HG02642 (cell line): ENCODE measurements at regions not wholly inside any gene's neighbourhood (a gene's known extent, or its start where the extent isn't known, plus 50 kb on each side); places are given as distances from the start of the nearest gene placed in this dataset.

Experiments
- ATAC-seq: cut with Tn5 transposase; IDR thresholded peaks from one replicate; pipeline ENCODE4 v1.9.1; 2021; ENCODE audit warnings: mild to moderate bottlenecking; ENCODE audit not compliant: unreplicated experiment, poor library complexity

DNA sequence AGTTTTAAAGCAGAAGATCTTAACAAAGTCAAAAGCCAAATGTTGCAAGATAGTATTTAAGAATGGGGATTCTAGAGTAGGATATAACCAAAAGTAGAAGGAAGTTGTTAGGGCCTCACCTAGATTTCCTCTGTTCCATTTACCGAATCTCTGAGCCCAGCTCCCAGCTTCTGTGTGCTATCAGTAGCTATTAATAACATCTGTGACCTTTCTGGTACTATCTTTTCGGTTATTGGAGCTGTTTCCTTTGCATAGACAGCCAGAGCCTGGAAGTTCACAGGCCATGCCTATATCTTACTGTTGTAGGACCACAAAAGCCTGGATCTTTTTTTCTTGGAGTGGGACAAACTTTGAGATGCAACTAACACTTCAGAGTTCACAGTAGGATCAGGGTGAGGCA is 244.2 kb downstream of the PPP1R2C start:
- no peak for ATAC-seq

DNA sequence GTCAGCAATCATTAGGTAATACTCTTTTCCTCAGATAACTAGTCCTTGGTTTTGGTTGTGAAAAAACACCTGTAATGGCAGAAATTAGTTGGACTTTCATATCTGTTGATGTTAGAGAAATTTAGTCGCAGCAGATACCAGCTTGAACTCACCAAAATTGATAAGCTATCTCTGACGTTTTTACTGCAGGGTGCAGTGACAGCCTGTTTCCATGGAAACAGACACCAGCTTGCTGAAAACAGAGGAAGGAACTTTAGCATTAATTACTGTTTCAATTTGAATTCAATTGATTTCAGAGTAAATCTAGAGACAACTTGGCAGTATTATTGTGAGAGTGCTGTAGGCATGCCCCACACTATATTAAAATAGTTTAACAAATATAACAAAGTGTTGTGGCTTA is 246.5 kb downstream of the PPP1R2C start:
- no peak for ATAC-seq

DNA sequence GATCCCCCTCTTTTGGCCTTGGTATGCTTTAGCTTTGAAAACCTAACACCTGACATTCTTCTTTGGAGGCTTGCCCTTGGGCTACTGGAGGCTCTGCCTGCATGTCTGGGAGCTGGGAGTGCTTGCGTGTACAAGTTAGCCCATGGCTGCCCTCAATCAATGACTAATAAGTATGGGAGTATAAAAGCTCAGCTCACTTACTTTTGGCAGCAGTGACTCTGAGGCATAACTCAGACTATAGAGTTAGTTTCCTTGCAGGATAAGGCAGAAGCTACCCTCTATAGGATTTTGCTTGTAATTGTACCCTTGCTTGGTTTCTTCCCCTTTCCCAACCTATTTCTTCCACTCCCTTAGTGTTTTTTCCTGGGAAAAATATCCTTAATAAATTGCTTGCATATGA is 247.9 kb downstream of the PPP1R2C start:
- ATAC-seq = no peak

DNA sequence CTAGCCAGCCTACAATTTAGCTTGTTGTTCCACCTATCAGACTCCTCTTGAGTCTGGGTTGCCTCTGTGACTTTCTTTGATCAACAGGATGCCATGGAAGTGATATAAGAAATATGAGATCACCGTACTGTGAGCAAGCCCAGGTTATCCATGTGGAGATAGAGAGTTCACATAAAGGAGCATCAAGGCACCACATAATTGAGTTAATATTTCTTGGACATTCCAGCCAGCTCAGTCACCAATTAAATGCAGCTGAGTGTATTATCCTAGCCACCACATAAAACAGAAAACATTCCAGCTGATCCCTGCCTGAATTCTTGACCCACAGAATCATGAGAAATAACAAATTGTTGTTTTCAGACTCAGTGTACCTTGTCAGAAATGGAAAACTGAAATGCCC is 253.6 kb downstream of the PPP1R2C start:
- ATAC-seq = no peak

DNA sequence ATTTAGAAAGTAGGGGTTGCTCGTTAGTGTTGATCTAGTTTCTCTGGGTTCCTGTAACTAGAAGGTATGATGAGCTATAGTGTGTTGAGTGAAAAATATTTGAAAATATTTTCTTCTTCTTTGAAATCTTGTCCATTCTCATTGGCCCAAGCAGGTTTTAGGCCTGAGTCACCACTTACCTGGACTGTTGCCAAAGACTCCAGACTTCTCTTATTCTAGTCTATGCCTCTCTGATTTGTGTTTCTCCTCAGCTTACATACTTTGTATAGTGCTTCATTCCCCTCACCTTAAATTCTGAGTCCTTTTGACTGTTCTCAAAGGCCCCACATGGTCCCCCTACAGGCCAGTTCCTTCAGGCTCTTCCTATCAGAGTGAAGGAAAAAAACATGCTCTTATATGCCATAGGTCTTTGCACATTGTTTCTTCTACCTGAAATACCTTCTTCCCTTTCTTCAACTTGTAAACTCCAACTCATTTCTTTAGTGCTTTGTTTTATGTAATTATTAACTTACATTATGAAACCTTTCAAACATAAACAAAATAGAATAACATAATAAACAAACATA is 258.2 kb downstream of the PPP1R2C start:
- ATAC-seq = no peak

DNA sequence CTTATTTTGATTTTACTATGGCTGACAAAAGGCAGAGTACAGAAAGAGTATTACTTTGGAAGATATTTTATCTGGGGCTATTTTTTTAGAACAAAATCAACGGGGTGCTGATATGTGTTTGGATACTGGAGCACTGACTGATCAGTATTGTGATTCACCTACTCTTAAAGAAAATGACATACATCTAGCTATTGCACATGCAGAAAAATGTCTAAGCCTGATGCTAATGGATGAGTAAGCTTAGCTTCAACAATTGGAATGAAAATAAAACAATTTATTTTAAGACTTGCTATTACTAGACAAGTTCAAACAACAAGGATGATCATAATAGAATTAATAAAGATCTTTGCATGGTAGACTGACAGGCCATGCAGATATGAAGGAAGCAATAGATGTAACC is 262.0 kb downstream of the PPP1R2C start:
- no peak for ATAC-seq

DNA sequence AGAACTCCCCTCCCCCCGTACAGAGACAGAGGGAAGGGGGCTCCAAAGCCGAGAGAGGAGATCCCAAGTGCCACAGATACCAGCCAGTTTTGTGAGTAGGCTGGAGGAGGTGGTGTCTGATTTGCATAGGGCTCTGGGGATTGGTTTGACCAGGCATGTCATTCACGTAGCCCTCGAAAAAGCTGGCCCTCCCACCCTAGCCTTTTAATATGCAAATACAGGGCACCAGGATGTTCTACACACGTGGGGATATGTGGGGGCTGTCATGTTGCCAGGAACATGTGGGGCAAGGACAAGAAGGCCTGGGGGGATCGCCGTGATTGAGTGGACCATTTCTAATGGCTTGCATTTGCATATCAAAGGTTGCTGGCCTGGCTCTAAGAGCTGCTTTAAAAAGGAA is 272.9 kb downstream of the PPP1R2C start:
- no peak for ATAC-seq

DNA sequence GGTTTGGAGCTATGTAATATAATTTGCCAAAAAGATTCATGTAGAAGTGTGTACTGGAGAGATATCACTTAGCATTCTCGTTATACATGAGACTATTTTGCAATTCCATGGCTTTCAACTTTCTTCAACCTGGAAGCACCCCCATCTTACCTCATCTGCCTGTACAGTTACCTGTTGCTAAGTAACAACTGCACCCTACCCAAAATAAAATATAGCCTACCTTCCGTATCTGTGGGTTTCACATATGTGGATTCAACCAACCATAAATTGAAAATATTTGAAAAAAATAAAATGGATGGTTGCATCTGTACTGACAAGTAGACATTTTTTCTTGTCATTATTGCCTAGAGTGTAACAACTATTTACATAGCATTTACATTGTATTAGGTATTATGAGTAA is 278.3 kb downstream of the PPP1R2C start:
- ATAC-seq = no peak

DNA sequence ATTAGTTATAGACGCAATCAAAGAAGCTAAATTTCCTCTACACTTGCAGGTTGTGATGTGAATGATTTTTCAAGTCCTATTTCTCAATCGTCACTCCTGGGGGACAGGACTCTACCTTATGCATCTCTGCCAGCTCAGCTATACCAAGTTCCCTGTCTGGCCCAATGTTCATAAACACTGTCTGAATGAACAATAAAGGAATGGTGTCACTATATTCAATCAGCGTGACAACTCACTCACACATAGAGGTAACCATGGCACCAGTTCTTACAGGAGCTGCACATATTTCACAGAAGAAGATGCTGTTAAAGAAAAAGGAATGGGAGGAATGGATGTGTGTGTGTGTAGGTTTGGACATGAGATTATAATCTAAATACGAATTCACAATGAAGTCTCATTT is 280.6 kb downstream of the PPP1R2C start:
- no peak for ATAC-seq

DNA sequence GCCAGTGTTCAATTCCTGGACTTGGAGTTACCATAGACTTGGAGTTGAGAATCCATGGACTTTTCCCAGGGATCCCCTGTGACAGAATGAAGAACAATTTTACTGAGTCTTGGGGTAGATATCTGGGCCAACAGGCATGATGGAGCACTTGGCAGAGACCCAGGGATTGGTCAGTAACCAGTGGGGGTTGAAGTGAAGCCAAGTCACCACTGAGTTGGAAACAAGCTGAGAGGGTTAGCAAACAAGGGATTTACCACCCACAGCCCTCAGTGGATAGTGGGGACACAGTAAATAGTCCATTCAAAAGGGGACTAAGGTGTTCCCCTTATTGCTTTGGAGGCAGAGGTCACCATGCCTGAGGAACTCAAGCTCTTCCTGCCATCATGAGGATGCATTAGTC is 281.7 kb downstream of the PPP1R2C start:
- no peak for ATAC-seq

DNA sequence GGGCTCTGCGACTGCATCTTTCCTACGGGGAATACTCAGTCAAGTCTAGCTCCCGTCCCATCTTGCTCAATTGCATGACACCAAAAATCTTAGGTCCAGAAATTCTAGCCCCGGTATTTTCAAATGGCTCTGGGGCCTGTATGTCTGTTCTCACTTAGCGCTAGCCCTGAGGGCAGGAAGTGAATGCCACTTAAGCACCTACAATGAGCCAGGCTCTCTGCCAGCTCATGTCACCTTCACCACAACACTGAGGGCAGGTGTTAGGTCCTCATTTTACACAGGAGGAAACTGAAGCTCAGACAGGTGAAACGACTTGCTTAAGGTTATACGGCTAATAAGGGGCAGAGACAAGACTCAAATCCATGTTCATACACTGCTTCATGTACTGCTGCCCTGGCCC is 282.8 kb downstream of the PPP1R2C start:
- ATAC-seq = no peak

DNA sequence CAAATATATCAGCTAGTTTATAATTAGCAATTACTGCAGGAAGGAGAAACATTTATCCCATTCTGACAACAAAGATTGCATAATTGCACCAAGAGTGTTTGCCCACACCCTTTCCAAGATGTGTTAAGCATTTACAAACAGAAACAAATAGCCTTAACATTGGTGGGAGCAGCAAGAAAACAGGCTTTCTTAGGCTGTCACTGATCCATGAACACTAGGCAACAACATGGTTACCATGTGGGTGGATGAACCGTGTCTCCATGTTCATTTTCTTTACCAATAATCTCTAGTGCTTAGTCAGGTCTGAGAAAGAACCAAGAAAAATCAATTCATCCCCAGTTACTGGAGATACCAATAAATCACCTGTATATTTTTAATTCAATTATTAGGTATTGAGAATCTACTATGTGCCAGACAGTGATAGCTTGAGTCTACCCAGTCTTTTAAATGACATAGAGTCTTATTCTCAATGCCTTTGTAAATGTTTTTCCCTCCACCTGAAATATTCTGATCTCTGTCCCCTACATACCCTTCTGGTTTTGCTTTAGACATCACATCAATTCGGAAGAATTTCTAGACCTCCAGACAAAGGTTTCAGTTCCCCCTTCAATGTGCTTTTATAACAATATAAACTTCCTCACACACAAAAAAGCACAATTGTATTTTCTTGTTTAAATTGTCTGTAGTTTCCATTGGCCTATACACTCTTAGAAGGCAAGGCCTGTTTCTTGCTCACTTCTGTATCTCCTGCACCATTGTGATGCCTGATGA is 286.6 kb downstream of the PPP1R2C start:
- ATAC-seq = no peak

DNA sequence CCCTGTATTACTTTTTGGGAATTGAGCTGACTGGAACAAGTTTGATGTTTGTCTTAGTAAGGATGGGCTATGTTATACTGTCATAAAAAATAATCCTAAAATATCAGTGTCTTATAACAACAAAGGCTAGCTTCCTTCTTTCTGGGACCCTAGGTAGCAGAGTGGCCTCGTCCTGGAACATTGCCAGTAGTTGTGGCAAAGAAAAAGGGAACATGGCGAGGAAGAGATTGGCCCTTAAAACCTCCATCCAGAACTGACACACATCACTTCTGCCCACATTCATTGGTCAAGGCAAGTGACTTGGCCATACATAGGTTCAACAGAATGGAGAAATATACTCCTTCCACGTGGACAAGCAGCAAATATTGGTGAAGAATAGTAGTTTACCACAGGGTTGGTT is 287.9 kb downstream of the PPP1R2C start:
- ATAC-seq = no peak

DNA sequence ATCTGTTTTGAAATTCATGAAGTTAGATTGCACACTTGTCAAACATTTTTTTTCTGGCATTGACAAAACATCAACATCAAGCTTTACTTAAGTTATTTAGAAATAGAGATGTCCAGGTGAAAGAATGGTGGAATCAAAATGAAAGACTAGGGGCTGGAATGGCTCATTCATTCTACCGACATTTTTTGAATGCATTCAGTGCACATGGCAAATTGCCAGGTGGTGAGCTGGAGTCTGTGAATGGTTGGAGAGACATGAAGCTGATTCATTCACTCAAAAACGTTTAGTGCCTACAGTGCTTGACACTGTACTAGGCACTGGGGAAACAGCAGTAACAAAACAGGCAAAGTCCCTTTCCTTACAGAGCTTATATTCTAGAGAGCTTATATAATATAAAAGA is 292.4 kb downstream of the PPP1R2C start:
- no peak for ATAC-seq

DNA sequence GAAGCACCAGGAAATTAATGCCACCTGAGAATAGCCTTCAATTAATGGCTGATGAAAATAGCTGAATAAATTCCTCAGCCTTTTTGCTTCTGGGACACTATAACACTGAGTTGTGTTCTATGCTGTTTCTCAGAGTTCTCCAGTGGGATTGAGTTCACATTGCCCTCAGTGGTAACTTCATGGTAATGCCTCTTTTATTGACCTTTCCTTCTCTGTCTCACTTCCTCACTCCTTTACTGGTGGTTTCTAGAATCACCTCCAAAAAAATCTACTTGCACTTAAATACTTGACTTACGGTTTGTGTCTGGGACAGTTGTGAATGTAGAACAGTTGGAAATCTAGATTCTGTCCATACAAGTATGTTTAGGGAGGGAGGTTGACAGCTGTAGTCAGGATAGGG is 293.7 kb downstream of the PPP1R2C start:
- no peak for ATAC-seq

DNA sequence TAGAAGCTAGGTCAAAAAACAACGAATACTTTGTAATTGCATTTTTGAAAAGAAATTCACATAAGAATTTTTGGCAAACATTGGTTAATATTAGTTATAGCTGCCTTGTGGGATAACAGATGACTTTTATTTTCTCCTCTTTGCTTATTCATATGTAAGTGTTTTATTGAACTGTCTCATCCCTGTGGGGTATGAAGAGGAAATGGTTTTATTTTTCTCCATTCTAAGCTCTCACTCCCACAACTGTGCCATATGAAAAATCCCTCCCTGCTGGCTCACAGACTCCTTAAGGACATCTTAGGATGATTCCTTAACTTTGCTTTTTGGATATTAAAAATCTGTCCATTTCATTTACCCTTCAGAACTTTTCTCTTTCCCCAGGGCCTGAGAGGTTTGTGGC is 300.6 kb downstream of the PPP1R2C start:
- ATAC-seq = no peak

DNA sequence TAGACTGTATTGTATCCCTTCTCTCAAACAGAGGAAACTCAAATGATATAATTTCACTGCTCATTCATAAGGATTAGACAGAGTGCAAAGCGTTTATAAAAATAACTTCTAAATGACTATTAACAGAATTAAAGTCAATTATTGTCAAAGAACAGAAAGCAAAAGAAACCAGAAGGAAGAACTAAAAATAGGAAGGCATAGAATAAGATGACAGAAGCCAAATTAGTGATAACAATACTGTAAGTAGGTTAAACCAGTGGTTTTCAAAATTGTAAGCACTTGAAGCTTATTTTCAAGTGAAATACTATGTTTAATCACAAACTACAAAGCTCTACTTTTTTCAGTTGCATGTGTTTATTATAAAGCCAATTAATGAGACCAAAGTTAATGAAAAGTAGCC is 305.2 kb downstream of the PPP1R2C start:
- ATAC-seq = no peak

DNA sequence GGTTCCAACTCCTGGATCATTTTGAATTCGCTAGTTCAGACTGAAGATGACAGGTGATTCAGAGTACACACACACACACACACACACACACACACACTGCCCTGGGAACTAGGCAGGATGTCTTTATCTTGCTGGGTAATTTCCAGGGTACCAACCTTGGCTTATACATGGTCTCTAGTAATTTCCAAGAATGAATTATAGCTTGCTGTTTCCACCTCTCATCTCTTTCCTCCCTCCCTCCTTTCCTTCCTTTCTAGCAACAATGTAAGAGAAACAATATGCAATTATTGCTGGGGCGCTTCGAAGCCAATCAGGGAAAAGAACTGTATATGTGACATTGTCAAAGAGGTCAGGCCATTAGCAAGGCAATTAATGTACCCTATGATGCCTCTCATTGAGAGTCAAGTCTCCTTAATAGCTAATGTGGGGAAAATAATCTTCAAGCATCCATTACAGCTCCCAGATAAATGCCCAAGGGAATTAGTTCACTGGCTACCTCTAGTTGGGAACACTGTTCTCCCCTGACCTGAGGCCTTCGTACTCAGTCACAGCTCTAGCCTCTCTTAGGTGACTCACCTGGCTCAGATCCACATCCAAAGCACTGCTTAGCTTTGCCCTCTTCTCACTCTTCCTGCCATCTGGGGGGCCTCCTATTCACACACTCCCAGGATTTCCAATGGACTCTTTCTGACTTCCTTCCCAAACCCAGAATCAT is 311.5 kb downstream of the PPP1R2C start:
- ATAC-seq = no peak

DNA sequence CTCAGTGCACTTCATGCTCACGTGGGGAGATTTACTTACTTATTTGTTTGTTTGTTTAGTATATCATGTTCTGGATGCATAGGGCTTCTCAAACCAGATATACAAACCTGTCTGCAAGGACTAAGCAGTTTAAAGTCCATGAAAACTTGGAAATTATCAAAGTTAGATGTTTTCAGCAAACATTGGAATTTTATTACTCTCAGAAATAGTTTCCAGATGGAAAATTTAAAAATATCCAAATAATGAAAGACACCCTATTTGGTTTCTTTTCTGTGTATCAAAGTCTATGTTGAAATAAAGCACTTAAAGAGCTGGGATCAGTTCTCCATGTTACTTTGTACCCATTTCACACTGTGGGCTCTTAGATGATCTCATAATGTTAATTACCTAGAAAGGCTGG is 312.1 kb downstream of the PPP1R2C start:
- no peak for ATAC-seq

DNA sequence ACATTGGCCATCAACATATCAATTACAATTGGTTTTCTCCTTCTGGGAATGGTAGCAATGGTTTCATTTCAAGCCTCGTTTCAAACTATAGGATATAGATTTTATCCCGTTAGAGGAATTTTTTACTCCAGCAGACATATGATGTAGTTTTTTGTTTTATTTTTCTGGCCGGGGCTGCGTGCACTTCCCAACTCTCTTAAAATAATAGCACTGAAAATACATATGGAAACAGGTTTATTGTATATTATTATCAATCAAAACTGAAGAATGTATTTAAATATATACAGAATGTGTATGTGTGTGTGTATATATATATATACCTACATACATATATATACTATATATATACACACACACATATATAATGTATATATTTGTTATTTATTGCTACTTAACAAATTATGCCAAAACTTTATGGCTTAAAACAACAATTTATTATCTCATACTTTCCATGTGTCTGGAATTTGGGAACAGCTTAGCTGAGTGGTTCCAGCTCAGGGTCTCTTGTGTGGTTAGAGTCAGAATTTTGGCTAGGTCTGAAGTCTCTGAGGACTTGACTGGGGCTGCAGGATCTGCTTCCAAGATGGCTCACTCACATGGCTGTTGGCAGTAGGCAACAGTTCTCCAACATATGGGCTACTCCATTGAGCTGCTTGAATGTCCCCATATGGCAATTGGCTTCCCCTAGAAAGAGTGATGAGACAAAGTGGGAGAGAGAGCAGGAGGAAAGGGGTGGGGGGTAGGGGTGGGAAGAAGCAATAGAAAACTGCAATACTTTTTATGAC is 314.1 kb downstream of the PPP1R2C start:
- no peak for ATAC-seq

DNA sequence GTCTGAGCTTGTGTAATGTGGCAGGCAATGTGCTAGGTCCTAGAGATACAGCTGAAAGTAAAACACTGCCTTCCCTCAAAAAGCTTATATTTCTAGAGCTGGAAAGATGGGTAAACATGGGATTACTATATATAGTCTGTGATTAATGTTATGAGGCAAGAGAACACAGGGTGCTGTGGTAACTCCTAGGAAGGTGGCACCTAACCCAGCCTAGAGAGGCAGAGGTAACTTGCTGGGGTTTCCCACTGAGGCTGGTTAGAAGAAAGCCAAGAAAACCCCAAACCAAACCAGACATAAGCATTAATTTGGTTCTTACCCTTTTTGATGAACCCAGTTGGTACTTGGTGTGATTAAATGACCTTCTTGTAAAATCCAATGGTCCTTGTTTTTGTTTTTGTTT is 315.0 kb downstream of the PPP1R2C start:
- ATAC-seq = no peak
